ENCODE measurements at regions not wholly inside any gene's neighbourhood (a gene's known extent, or its start where the extent isn't known, plus 50 kb on each side); places are given as distances from the start of the nearest gene placed in this dataset.

- TF ChIP-seq ZNF394 (tag by site-specific recombination; IDR thresholded peaks at IDR 0.05; ENCODE audit: borderline replicate concordance), result no peak
- TF ChIP-seq REST (tag by site-specific recombination; IDR thresholded peaks at IDR 0.05), result no peak
- TF ChIP-seq ZXDB (tag by site-specific recombination; IDR thresholded peaks at IDR 0.05), result 0 out of 2 replicates have a peak, but pooled peaks have one; percentile 12
- TF ChIP-seq ZFP37 (tag by site-specific recombination; IDR thresholded peaks at IDR 0.05), result no peak
These were observed 262.2 kb downstream of the ASXL3 start for GRCh38 chr18:33840212-33840593.

Measured in HEK293 (cell line).